SK-N-MC (cell line): ENCODE measurements at regions not wholly inside any gene's neighbourhood (a gene's known extent, or its start where the extent isn't known, plus 50 kb on each side); places are given as distances from the start of the nearest gene placed in this dataset.

Source experiments
- EZH2 ChIP-seq: fragments of 200-600 bp; sonication (generic); IDR thresholded peaks from one replicate; pipeline ENCODE4 v1.6.1; 2017; ENCODE audit warnings: antibody characterized with exemption
- FOXP2 ChIP-seq: optimal IDR thresholded peaks from 2 replicates; pipeline ENCODE3; 2011; ENCODE audit warnings: mild to moderate bottlenecking, moderate library complexity; ENCODE audit not compliant: insufficient read depth; ENCODE audit errors: extremely low read length, control extremely low read depth
- POLR2AphosphoS5 ChIP-seq: IDR thresholded peaks from 2 replicates; pipeline ENCODE4 v1.6.1; 2012; ENCODE audit warnings: mild to moderate bottlenecking, low read depth, low read length, borderline replicate concordance

DNA sequence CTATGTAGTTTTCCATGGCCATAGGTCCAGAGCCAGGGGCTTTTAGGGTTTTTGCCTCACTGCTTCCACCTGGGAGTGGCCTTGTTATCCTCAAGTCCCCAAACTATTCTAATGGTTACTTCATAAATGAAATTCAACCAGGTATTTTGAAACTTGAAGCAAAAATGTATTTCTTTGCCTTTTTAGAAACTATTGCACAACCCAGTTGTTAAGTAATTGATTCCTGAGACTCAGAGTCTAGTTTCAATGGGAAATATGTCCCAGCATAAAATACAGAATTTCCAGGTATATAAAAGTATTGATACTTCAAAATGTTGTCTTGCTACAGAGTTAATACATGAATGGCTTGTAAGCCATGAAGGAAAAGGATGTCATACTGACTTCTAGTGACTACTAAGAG is 456.2 kb upstream of the DAB2 start:
- TF ChIP-seq EZH2 (no peak), POLR2AphosphoS5 (no peak), FOXP2 (no peak)
